GM12878 (cell line): ENCODE measurements at regions not wholly inside any gene's neighbourhood (a gene's known extent, or its start where the extent isn't known, plus 50 kb on each side); places are given as distances from the start of the nearest gene placed in this dataset.

Experiments used
- ATAC-seq: fragments of 200-7000 bp; cut with Tn5 transposase; 3 replicates; pipeline ENCODE4 v1.9.1; 2020; ENCODE audit warnings: mild to moderate bottlenecking, moderate library complexity
- BruUV-seq: library from RNA; stranded (reverse); fragments of 400-500 nt; replicated peaks from 2 replicates; lab custom pipeline; 2021; lab: Mats Ljungman, UMichigan
- CTCF ChIA-PET: fragments of 300-600 bp; sonication (Branson Sonifier 250); formaldehyde crosslinking; extraction: SDS; loops from one replicate; lab custom pipeline; 2021; ENCODE audit warnings: inconsistent platforms; lab: Yijun Ruan, JAX
- POLR2A ChIA-PET: fragments of 350-600 bp; formaldehyde crosslinking; extraction: SDS; loops from one replicate; lab custom pipeline; 2021; ENCODE audit warnings: inconsistent platforms; lab: Charles Lee
- RAD21 ChIA-PET: fragments of 300-600 bp; sonication (Branson Sonifier 250); formaldehyde crosslinking; loops from one replicate; lab custom pipeline; 2023; ENCODE audit warnings: antibody characterized with exemption; ENCODE audit not compliant: unreplicated experiment; lab: Charles Lee
- SMC1A ChIA-PET: fragments of 300-600 bp; sonication (Branson Sonifier 250); formaldehyde crosslinking; loops from one replicate; lab custom pipeline; 2023; ENCODE audit not compliant: unreplicated experiment, uncharacterized antibody; lab: Charles Lee
- DNase-seq: peaks from one replicate; pipeline ENCODE4 v3.0.0-alpha.2; 2011; ENCODE audit warnings: low read depth, low spot score
- FAIRE-seq: peaks from 3 replicates; lab custom pipeline; 2011; peaks lifted over from hg19 to GRCh38; lab: Jason Lieb, UNC
- H2AFZ ChIP-seq: 2 replicates; pipeline ENCODE4 v1.6.0; 2011; ENCODE audit warnings: low read depth, low read length, control low read depth; ENCODE audit not compliant: control insufficient read depth
- H3K27ac ChIP-seq: 2 replicates; pipeline ENCODE4 v1.5.1; 2011; ENCODE audit warnings: control low read depth; ENCODE audit not compliant: control insufficient read depth, insufficient read depth
- H3K27me3 ChIP-seq, 2 experiments: replicated peaks in 1 of 2; 2 replicates each; pipeline versions ENCODE4 v1.6.0 to v1.6.1; 2011; ENCODE audit warnings: low read length in 1 of 2; ENCODE audit not compliant: control insufficient read depth in 2 of 2, insufficient read depth in 2 of 2
- H3K36me3 ChIP-seq, 2 experiments: 2 replicates each; pipeline ENCODE4 v1.5.1; 2011; ENCODE audit warnings: low read length in 1 of 2; ENCODE audit not compliant: control insufficient read depth in 2 of 2, insufficient read depth in 2 of 2
- H3K4me1 ChIP-seq: 2 replicates; pipeline ENCODE4 v1.6.1; 2011; ENCODE audit warnings: mild to moderate bottlenecking, low read length, moderate library complexity, mixed read lengths; ENCODE audit not compliant: control insufficient read depth, insufficient read depth
- H3K4me2 ChIP-seq: 2 replicates; pipeline ENCODE4 v1.6.0; 2011; ENCODE audit warnings: control low read depth; ENCODE audit not compliant: control insufficient read depth, insufficient read depth
- H3K4me3 ChIP-seq: fragments of 200-600 bp; sonication (generic); 2 replicates; pipeline ENCODE4 v1.5.1; 2016
- H3K79me2 ChIP-seq: 2 replicates; pipeline ENCODE4 v1.6.0; 2011; ENCODE audit warnings: low read length; ENCODE audit not compliant: control insufficient read depth, insufficient read depth
- H3K9ac ChIP-seq: 2 replicates; pipeline ENCODE4 v1.8.0; 2011; ENCODE audit warnings: low read length, control low read depth, mixed read lengths; ENCODE audit not compliant: control insufficient read depth, insufficient read depth
- H3K9me3 ChIP-seq: replicated peaks from 3 replicates; pipeline ENCODE4 v1.5.1; 2011; ENCODE audit warnings: mild to moderate bottlenecking, low read length; ENCODE audit not compliant: control insufficient read depth, insufficient read depth
- H4K20me1 ChIP-seq: 2 replicates; pipeline ENCODE4 v1.6.0; 2011; ENCODE audit not compliant: control insufficient read depth, insufficient read depth
- BHLHE40 ChIP-seq, 2 experiments: fragments of 450-650 bp in 1 of 2; IDR thresholded peaks; 2 replicates each; pipeline ENCODE4 v1.6.1; 2011 to 2017; ENCODE audit warnings: low read depth in 2 of 2, borderline replicate concordance in 1 of 2, improper control_type of control experiment in 1 of 2, low read length in 1 of 2, mild to moderate bottlenecking in 1 of 2
- DPF2 ChIP-seq: fragments of 450-650 bp; IDR thresholded peaks from 2 replicates; pipeline ENCODE4 v1.6.1; 2017; ENCODE audit warnings: mild to moderate bottlenecking
- JUNB ChIP-seq: IDR thresholded peaks from 2 replicates; pipeline ENCODE4 v1.6.1; 2016; ENCODE audit warnings: antibody characterized with exemption, mild to moderate bottlenecking
- PAX5 ChIP-seq: IDR thresholded peaks from 2 replicates; pipeline ENCODE4 v1.6.1; 2011; ENCODE audit warnings: low read depth, low read length, borderline replicate concordance
- TCF12 ChIP-seq: IDR thresholded peaks from 2 replicates; pipeline ENCODE4 v1.6.1; 2011; ENCODE audit warnings: low read depth, mild to moderate bottlenecking, low read length
- ZNF687 ChIP-seq: fragments of 450-650 bp; IDR thresholded peaks from 2 replicates; pipeline ENCODE4 v1.6.1; 2017; ENCODE audit warnings: mild to moderate bottlenecking, moderate library complexity
- WGBS: methylation state at CpG from one replicate; pipeline ENCODE4 v1.1.6; 2016; ENCODE audit warnings: low lambda C conversion rate; ENCODE audit not compliant: insufficient replicate concordance, insufficient coverage; ENCODE audit errors: missing lambda C conversion rate; 5-methylcytosine and 5-hydroxymethylcytosine counted together
- in situ Hi-C: fragments of 300-500 bp; cut with MboI; formaldehyde crosslinking; loops from 9 replicates; pipeline ENCODE4 v1.14.3; 2018; ENCODE audit warnings: mixed read lengths
- intact Hi-C: fragments of 100-400 bp; cut with micrococcal nuclease; formaldehyde crosslinking; loops from one replicate; pipeline ENCODE4 v1.14.2; 2022; ENCODE audit not compliant: unreplicated experiment

- in situ Hi-C loops (no loop called here), intact Hi-C loops (no loop called here)
- CTCF ChIA-PET: interaction anchor here (1.2 kb wide), 1 partner anchor 9 kb away, joined by 3 read pairs; no protein-coding TSS in a partner anchor
- Histone ChIP-seq H3K27ac (no peak overlapping the region), H3K36me3 (no peaks in the 10 kb centered on the region), H3K4me2 (no peak overlapping the region), H3K79me2 (no peaks in the 10 kb centered on the region), H3K4me1 (no peaks in the 10 kb centered on the region), H3K9me3 (no peaks in the 10 kb centered on the region), H3K4me3 (no peak overlapping the region), H2AFZ (no peak overlapping the region), H3K27me3 (no peaks in the 10 kb centered on the region), H3K9ac (no peak overlapping the region), H4K20me1 (no peaks in the 10 kb centered on the region)
- ATAC-seq: no peak
- RAD21 ChIA-PET: no interaction called here
- no TSS peak for BruUV-seq
- POLR2A ChIA-PET: no interaction called here
- TF ChIP-seq BHLHE40 (IDR thresholded peaks at IDR 0.05; ENCODE audit: borderline replicate concordance in 1 of 2, low read depth in 2 of 2, low read length in 1 of 2): no peak
- TF ChIP-seq JUNB: no peak
- no peak for TF ChIP-seq DPF2
- TF ChIP-seq ZNF687: no peak
- TF ChIP-seq TCF12: no peak
- no peak for TF ChIP-seq PAX5
- FAIRE-seq: no peak
- SMC1A ChIA-PET: interaction anchor here (0.7 kb wide), 1 partner anchor 214 kb away, joined by 4 read pairs; no protein-coding TSS in a partner anchor
- DNase-seq: no peak
- WGBS: 0% methylated on average over 1 of the region's 1 CpG
Measured at GRCh38 chr5:18216016-18216415, 581.8 kb downstream of the TAF11L14 start.
